Stomach (tissue), 4 donors: ENCODE measurements at regions not wholly inside any gene's neighbourhood (a gene's known extent, or its start where the extent isn't known, plus 50 kb on each side); places are given as distances from the start of the nearest gene placed in this dataset.

Experiments used
- EP300 ChIP-seq: sonication (generic); formaldehyde crosslinking; IDR thresholded peaks from one replicate; pipeline ENCODE4 v1.6.1; 2017; ENCODE audit warnings: antibody characterized with exemption
- POLR2A ChIP-seq, 4 donors: fragments of 450-650 bp; IDR thresholded peaks; one replicate each; pipeline ENCODE4 v1.6.1; 2016; ENCODE audit warnings: antibody characterized with exemption in 4 of 4, control low read depth in 2 of 4, mild to moderate bottlenecking in 1 of 4, moderate library complexity in 1 of 4
- POLR2AphosphoS5 ChIP-seq, 3 donors: sonication (generic); formaldehyde crosslinking; IDR thresholded peaks; one replicate each; pipeline ENCODE4 v1.6.1; 2016; ENCODE audit warnings: antibody characterized with exemption in 3 of 3
- TF ChIP-seq, protein P1 (sequence below), 7 experiments: fragments of 450-650 bp in 4 of 7; fragments of 200-600 bp in 3 of 7; sonication (generic) in 3 of 7; IDR thresholded peaks; one replicate each; pipeline ENCODE4 v1.5.1; 2016 to 2019; ENCODE audit warnings: antibody characterized with exemption in 7 of 7, control low read depth in 2 of 7, mild to moderate bottlenecking in 1 of 7

DNA sequence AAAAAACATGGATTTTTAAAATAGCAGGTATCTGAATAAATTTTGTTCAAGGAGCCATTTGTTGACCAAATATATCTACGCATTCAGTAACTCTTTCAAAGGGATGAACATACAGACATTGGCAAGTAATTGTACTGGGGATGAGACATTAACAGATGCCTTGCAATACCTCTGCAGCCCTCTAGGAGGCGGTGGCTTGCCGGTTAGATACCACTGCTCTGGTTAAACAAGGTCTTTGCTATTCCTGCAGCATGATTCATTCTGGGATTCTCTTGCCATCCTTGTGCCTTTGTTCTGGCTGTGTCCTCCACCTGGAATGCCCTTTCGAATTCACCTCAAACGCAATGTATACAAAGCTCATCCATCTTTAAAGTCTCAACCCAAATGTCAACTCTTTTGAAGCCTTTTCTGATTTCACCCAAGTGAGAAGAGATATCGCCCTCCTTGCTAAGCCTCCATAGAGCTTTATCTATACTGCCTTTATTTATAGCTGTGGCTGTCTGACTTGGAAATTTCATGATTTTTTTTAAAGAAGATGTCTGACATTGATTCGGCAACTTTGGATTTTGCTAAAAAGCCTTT, 131.0 kb upstream of the SRRM4 start:
- TF ChIP-seq, protein P1, sequence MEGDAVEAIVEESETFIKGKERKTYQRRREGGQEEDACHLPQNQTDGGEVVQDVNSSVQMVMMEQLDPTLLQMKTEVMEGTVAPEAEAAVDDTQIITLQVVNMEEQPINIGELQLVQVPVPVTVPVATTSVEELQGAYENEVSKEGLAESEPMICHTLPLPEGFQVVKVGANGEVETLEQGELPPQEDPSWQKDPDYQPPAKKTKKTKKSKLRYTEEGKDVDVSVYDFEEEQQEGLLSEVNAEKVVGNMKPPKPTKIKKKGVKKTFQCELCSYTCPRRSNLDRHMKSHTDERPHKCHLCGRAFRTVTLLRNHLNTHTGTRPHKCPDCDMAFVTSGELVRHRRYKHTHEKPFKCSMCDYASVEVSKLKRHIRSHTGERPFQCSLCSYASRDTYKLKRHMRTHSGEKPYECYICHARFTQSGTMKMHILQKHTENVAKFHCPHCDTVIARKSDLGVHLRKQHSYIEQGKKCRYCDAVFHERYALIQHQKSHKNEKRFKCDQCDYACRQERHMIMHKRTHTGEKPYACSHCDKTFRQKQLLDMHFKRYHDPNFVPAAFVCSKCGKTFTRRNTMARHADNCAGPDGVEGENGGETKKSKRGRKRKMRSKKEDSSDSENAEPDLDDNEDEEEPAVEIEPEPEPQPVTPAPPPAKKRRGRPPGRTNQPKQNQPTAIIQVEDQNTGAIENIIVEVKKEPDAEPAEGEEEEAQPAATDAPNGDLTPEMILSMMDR (IDR thresholded peaks at IDR 0.05): peak in 3 of 7 experiments; percentile 21 to 38 (median 29)
- TF ChIP-seq POLR2A (IDR thresholded peaks at IDR 0.05): no peak
- no peak for TF ChIP-seq EP300
- no peak for TF ChIP-seq POLR2AphosphoS5 (IDR thresholded peaks at IDR 0.05)
